GM18907 (cell line): ENCODE measurements at regions not wholly inside any gene's neighbourhood (a gene's known extent, or its start where the extent isn't known, plus 50 kb on each side); places are given as distances from the start of the nearest gene placed in this dataset.

ENCODE experiments used
- ATAC-seq: cut with Tn5 transposase; IDR thresholded peaks from one replicate; pipeline ENCODE4 v1.9.1; 2021; ENCODE audit warnings: mild to moderate bottlenecking, moderate library complexity; ENCODE audit not compliant: unreplicated experiment

GRCh38 chr4:62914758-62915157 lies 1494.5 kb downstream of the TECRL start:
- no peak for ATAC-seq

DNA sequence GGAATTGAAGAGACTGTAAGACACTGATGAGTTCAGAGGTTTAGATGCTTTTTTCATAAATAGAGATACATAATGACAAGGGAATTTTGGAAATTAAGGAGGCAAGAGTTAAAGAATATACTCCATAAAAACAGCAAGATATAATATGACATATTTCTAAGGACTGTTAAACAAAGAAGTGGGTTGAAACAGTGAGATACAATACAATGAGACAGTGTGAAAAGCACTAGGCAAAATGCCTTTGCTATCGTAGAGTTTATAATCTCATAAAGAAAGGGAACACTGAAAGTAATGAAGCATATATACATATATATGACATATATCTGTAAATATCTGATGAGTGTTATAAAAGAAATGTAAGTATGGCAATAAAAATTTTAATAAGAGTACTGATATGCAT lies 1496.2 kb downstream of the TECRL start:
- ATAC-seq = no peak

GRCh38 chr4:62912531-62912930 lies 1496.7 kb downstream of the TECRL start:
- ATAC-seq = no peak

DNA sequence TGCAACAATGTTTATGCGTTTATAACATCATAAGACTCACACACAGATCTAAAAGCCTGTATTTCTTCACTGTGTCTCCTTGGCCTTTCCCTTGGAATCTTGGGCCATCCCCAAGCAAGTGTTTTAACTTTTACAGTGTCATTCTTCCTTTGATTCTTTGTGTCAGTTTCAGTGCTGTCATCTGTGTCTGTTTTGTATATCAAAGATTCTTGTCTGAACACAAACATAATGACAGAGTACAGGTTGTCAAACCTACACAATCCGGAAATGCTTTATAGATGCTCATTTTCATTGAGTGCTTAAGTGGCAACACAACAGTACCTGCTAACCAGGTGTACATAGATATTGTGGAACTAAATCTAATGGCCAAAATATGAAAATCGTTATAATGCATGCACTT lies 1500.0 kb downstream of the TECRL start:
- ATAC-seq = no peak

GRCh38 chr4:62901101-62901500 lies 1508.1 kb downstream of the TECRL start:
- ATAC-seq = no peak

GRCh38 chr4:62899646-62900364 lies 1509.4 kb downstream of the TECRL start:
- ATAC-seq = no peak

GRCh38 chr4:62898115-62898514 lies 1511.1 kb downstream of the TECRL start:
- ATAC-seq = no peak

DNA sequence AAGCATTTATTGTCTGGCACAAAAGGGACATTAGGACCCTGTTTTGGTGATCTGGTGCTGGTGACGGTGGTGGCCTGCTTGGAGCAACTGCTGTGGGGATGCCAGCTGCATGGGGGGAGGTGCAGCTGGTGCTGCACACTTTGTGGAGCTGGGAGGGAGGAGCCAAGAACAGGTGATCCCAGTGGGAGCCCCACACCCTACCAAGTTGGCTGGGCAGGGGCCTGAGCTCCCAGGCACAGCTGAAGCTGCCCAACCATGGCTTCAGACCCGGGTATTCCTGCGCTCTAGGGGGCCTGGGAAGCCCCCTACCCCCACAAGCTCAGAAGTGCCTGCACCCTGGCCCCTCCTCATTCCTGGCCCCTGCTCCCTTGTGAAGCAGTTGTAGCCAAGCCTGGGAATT lies 1512.5 kb downstream of the TECRL start:
- no peak for ATAC-seq

DNA sequence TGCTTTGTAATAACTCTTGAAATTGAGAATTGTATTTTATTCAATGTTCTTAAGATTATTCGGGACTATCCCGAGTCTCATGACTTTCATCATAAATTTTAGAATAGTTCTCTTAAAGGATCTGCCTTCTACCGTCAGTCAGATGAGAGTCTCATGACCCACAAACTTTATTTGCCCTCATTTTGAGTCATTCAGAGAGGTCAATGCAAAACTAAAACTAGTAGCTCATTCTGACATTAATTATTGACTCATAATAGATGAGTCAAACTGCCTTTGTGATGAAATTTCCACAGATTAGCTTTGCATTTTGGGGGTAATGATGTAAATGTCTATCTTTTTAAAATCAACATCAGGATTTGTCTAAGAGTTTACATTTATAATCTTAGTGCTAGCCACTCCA lies 1527.3 kb downstream of the TECRL start:
- no peak for ATAC-seq

GRCh38 chr4:62881210-62881609 lies 1528.0 kb downstream of the TECRL start:
- ATAC-seq = no peak

DNA sequence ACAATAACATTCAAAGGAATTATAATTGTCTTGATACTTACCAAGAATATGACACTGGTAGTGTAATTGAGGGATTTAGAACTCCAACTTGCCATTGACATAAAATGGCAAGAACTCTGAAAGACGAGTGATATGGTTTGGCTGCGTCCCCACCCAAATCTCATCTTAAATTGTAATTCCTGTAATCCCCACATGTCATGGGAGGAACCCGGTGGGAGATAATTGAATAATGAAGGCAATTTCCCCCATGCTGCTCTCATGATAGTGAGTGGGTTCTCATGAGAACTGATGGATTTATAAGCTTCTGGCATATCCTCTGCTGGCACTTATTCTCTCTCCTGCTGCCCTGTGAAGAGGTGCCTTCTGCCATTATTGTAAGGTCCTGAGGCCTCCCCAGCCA lies 1536.4 kb downstream of the TECRL start:
- no peak for ATAC-seq

GRCh38 chr4:62871078-62871477 lies 1538.2 kb downstream of the TECRL start:
- no peak for ATAC-seq

DNA sequence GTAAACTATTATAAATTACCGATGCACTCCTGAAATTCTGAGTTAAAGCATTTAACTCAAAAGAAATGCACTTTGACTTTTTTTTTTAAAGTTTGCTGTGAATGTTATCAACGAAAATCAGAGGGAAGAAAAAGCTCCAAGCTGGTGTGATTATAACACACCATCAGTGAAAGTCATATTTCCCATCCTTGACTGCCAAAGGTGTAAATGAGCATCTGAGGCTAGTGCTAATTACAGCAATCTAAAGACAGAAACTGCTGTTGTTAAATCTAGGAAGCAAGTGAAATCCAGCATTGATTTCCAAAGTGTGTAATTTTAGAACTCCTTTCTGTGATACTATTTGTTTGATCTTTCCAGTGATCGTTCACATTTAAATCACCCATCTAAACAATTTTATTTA lies 1538.8 kb downstream of the TECRL start:
- no peak for ATAC-seq

DNA sequence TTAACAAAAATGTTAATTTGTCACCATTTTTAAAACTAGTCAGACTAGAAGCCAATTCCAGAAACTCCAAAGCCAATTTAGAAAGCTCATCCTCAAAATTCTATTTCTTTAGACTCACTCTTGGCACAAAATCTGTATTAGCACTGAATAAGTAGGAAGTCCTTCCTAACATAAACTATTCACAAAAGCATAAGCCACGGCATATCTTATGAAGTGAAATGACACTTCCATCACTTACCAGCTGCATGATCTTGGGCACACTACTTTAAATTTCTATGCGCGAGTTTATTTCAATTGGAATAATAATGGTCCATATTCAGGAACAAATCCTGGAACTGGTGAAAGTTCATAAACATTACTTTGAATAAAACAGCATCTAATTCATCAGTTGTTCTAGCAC lies 1544.0 kb downstream of the TECRL start:
- ATAC-seq = no peak

DNA sequence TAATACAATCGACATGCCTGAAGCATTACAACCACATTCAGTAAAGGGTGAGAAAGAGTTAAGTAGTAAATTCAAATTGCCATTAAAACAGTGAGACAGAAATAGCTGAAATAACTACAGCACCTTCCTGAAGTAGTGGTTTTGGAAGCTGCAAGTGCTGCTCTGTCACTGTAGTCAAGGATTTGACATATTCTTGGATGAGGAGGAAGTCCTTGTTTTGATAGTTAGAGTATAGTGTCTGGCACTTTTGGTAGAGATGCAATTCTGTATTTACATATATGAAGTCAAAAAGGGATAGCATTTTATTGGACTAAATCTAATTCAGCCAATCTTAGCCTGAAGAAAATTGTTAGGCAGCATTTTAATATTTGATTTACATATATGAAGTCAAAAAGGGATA lies 1559.6 kb downstream of the TECRL start:
- no peak for ATAC-seq

- ATAC-seq = no peak
These were observed 1573.6 kb downstream of the TECRL start for GRCh38 chr4:62835631-62836030.

DNA sequence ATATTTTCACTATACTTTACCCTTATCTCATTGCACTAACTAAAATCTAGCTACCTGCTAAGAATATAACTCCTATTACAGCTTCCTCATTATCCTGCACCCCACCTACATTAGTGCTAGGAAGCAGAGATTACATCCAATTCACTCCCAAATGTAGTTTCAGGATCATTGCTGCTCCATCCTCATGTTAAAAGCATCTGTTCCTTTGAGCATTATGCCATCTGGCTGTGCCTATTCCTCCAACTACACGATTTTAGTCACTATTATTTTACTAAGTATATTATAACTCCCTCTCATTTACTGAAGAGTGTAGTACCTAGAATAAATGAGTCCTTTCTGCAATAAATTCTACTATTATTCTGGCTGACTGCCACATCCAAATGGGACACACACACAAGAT lies 1586.9 kb downstream of the TECRL start:
- no peak for ATAC-seq

DNA sequence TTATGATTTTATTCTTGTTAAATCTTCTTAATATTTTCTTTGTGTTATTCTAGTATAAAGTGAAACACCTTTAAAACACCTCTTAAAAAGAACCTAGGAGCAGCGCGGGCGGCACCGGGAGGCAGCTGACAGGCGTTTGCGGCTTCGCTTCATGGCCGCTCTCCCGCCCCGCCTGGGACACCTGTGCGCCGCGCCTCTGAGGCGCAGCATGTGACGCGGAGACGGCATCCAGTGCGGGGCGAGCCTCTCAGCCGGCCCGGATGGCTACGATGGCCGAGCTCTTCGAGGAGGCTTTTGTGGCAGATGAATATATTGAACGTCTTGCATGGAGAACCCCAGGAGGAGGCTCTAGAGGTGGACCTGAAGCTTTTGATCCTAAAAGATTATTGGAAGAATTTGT lies 1592.7 kb downstream of the TECRL start:
- ATAC-seq = no peak

- ATAC-seq = no peak
These were observed 1594.7 kb downstream of the TECRL start for GRCh38 chr4:62814510-62815047.

DNA sequence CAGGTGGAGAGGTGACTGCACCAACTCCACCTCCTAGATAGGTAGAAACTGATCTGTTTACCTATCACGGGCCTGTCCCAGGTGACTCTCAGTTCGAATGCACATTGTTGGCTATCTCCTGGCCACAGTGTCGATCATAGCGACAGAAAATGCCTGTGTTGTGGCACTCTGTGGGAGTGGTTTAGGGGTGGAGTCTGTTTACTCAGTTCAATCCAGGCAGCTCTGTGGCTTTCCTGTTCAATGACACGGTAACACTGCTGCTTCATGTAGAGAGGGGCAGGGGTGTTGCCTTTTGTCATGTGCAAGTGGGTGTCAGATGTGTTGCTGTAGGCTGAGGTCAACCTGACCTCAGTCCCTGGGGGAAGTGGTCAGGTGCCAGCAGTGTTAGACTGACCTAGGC lies 1602.4 kb downstream of the TECRL start:
- ATAC-seq = no peak

- no peak for ATAC-seq
These were observed 1603.9 kb downstream of the ADGRL3 start for GRCh38 chr4:62804075-62804474.

DNA sequence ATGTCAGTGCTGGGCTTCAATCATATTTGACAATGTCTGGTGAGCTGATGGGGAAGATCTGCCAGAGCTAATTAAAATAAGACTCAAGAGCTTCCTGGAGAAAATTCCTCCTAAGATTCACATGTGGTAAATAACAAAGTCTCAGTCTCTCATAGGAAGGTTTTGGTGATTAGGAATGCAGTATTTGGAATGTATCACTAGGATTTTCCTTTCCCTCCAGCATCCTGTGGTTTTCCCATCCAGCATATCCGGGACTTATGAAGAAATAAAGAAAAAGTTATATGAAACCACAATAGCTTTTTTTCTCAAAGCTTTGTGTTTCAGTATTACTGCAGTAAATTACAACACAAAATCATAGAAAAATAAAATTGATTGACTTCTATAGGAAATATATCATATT lies 1597.1 kb downstream of the ADGRL3 start:
- ATAC-seq = no peak

DNA sequence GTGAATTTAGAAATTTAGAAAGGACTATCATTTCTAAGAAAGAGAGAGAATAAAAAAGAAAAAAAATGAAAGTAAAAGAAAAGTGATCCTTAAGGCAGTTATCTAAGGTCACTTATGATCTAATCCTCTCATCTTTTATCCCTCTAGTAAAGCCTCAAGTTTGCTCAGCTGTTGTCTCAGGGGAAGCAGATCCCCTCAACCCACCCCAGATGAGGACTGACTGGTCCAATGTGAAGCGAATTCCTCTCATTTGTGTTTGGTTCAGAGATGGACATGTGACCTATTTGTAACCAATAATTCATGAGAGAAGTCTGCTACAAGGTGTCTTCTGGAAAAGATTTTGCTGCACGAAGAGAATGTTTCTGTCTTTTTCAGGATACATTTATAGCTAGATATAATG lies 1591.3 kb downstream of the ADGRL3 start:
- ATAC-seq = no peak
